GM12878 (cell line): ENCODE measurements at regions not wholly inside any gene's neighbourhood (a gene's known extent, or its start where the extent isn't known, plus 50 kb on each side); places are given as distances from the start of the nearest gene placed in this dataset.

Experiments used
- BHLHE40 ChIP-seq, 2 experiments: fragments of 450-650 bp in 1 of 2; IDR thresholded peaks; 2 replicates each; pipeline ENCODE4 v1.6.1; 2011 to 2017; ENCODE audit warnings: low read depth in 2 of 2, borderline replicate concordance in 1 of 2, improper control_type of control experiment in 1 of 2, low read length in 1 of 2, mild to moderate bottlenecking in 1 of 2
- CEBPB ChIP-seq, 2 experiments: fragments of 150-350 bp in 1 of 2; IDR thresholded peaks; 2 replicates each; pipeline ENCODE4 v1.6.1; 2012 to 2014; ENCODE audit warnings: low read depth in 2 of 2, low read length in 2 of 2, borderline replicate concordance in 1 of 2, inconsistent platforms in 1 of 2
- CEBPZ ChIP-seq: fragments of 150-350 bp; IDR thresholded peaks from 2 replicates; pipeline ENCODE4 v1.6.1; 2016; ENCODE audit warnings: low read depth, low read length
- GATAD2B ChIP-seq: fragments of 450-650 bp; conservative IDR thresholded peaks from 2 replicates; pipeline ENCODE4 v1.6.1; 2017; ENCODE audit warnings: low read depth, mild to moderate bottlenecking, moderate library complexity
- TBL1XR1 ChIP-seq: IDR thresholded peaks from 2 replicates; pipeline ENCODE4 v1.6.1; 2012; ENCODE audit warnings: low read depth, low read length, improper control_type of control experiment
- TCF7 ChIP-seq: IDR thresholded peaks from 2 replicates; pipeline ENCODE4 v1.6.1; 2014; ENCODE audit warnings: antibody characterized with exemption, borderline replicate concordance
- ZNF592 ChIP-seq: fragments of 450-650 bp; IDR thresholded peaks from 2 replicates; pipeline ENCODE4 v1.6.1; 2017; ENCODE audit warnings: mild to moderate bottlenecking, moderate library complexity

GRCh38 chr1:192739476-192740184 is 69.2 kb upstream of the RGS2 start (continued):
- no peak for TF ChIP-seq CEBPZ
- TF ChIP-seq BHLHE40 (IDR thresholded peaks at IDR 0.05; ENCODE audit: borderline replicate concordance in 1 of 2, low read depth in 2 of 2, low read length in 1 of 2): no peak
- TF ChIP-seq TBL1XR1: no peak
- TF ChIP-seq TCF7: no peak
- TF ChIP-seq CEBPB (IDR thresholded peaks at IDR 0.05; ENCODE audit: borderline replicate concordance in 1 of 2, low read depth in 2 of 2, low read length in 2 of 2): no peak
- TF ChIP-seq ZNF592: no peak
- no peak for TF ChIP-seq GATAD2B
